ENCODE measurements at regions not wholly inside any gene's neighbourhood (a gene's known extent, or its start where the extent isn't known, plus 50 kb on each side); places are given as distances from the start of the nearest gene placed in this dataset.
"Not testable (repeated sequence)": the region's sequence is repeated elsewhere in the genome, so short reads cannot be mapped to it uniquely, and the experiment has no call there.

DNA sequence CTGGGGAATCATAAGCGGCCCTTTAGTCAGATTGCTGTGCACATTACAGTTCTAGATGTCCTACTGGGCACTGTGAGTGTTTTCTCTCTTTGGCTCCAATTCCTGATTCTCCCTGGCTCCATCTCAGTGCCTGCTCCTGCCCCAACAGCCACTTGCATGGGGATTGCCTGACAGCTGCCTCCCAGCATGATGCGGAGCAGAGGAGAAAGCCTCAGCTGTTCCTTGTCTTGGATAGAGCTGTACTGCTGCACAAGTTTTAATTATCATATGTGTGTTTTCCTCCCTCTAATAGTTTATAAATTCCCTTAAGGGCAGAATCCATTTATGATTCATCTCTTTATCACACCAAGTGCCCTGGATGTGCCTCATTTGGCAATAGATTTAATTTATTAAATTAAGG lies 285.8 kb upstream of the COBL start:
- H3K4me3 ChIP-seq (replicated peaks; ENCODE audit: low read depth, low read length) = no peak overlapping the region
- DNase-seq (ENCODE audit: low read depth) = no peak
- TF ChIP-seq, protein P1, sequence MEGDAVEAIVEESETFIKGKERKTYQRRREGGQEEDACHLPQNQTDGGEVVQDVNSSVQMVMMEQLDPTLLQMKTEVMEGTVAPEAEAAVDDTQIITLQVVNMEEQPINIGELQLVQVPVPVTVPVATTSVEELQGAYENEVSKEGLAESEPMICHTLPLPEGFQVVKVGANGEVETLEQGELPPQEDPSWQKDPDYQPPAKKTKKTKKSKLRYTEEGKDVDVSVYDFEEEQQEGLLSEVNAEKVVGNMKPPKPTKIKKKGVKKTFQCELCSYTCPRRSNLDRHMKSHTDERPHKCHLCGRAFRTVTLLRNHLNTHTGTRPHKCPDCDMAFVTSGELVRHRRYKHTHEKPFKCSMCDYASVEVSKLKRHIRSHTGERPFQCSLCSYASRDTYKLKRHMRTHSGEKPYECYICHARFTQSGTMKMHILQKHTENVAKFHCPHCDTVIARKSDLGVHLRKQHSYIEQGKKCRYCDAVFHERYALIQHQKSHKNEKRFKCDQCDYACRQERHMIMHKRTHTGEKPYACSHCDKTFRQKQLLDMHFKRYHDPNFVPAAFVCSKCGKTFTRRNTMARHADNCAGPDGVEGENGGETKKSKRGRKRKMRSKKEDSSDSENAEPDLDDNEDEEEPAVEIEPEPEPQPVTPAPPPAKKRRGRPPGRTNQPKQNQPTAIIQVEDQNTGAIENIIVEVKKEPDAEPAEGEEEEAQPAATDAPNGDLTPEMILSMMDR (IDR thresholded peaks at IDR 0.05; ENCODE audit: low read length, missing control alignments) = no peak

DNA sequence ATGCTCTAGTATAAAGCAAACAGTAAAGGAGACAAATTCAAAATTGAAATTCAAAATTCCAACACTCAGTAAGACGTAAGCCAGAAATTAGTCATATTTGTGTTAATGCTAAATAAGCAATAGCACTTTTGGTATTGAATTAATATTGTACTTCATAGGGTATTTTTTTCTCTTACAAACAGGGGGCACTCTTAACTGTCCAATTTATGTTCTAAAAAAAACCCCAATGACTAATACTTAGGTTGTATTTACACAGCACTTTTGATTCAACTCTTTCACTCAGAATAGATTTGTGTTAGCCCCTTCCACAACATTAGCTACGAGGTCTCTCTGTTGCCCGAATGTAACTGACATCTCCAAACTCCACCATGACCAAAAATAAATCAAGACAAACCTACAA lies 284.9 kb upstream of the COBL start:
- TF ChIP-seq, protein P1 (IDR thresholded peaks at IDR 0.05; ENCODE audit: low read length, missing control alignments) = no peak
- H3K4me3 ChIP-seq (replicated peaks; ENCODE audit: low read depth, low read length) = no peak overlapping the region
- DNase-seq (ENCODE audit: low read depth) = no peak

DNA sequence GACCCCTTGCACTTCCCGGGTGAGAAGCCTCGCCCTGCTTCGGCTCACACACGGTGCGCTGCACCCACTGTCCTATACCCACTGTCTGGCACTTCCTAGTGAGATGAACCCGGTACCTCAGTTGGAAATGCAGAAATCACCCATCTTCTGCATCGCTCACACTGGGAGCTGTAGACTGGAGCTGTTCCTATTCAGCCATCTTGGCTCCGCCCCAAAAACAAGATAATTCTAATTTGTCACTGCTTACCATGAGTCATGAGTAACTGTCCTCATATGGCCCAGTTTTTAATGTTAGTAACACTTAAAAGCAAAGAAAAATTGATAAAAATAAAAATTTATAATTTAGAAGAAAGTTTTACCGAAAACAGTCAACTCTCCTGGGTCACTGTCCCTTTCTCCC lies 283.3 kb upstream of the COBL start:
- H3K4me3 ChIP-seq (replicated peaks; ENCODE audit: low read depth, low read length); DNase-seq (ENCODE audit: low read depth): not testable (repeated sequence)

DNA sequence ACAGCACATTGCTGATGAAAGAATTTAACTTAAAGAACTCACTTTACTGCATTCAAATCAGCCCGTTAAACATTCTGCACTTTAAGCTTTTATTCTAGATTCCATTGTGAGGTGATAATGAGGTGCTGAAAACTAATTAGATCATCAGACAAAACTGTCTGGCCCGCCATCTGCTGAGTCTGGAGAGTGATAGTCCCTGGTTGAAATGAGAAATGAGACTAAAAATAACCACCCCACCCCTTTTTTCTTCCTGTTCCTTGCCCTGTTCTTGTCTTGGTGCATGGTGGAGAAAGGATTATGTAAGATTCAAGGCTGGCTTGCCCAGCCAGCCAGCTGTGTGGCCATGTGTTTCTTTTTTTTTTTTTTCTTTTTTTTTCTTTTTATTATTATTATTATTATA lies 277.0 kb upstream of the COBL start:
- H3K4me3 ChIP-seq (replicated peaks; ENCODE audit: low read depth, low read length) = no peak overlapping the region
- TF ChIP-seq, protein P1 (IDR thresholded peaks at IDR 0.05; ENCODE audit: low read length, missing control alignments) = no peak
- no peak for DNase-seq (ENCODE audit: low read depth)

DNA sequence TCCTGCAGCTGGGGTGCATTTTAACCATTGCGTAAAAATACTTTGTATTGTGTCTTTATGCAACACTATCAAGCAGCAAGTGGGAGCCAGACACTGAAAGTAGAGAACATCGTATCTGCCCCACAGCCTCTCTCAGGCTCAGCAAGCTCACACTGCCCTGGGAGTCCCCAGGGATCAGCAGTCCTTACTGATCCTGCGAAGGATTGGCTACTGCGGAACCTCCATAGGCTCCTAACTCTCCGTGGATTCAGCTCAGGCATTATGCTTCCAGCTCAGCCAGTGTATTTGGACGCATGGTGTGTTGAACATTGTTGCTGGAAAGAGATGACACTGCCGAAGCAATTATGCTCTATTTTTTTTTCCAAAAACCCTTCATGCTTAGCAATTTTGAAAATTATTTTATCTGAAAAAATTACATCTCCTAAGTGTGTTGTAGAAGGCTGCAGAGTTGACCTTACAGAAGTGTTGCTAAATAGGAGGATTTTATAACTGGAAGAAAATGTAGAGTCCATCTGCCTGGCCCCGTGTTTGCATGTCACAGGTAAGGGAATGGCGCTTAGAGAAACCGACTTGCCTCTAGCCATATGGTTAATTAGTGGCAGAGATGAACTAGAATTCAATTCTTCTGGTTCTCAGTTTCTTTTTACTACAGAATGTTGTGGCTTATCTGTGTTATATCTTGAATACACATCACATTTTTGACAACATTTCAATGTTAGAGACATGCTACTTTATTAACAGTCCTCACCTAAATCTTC lies 276.4 kb upstream of the COBL start:
- DNase-seq (ENCODE audit: low read depth) = no peak
- no peak overlapping the region for H3K4me3 ChIP-seq (replicated peaks; ENCODE audit: low read depth, low read length)
- TF ChIP-seq, protein P1 (IDR thresholded peaks at IDR 0.05; ENCODE audit: low read length, missing control alignments) = no peak

DNA sequence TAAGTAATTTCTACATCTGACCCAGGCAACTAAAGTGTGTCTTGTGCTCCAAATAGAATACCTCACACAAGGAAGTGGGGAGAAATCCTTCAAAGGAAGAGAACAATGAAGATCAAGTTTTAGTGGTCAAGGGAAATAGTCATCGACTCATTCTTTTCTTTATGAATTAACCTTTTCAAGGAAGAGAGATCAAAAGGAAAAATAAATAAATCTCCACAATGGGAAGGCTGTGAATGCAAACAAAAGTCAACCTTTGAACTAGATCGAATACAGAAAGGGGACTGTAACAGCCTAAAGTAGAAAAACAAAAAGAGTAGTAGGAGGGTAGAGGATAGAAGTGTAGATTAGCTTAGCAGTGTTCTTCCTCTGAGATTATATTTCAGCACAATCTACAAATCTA lies 274.6 kb upstream of the COBL start:
- no peak overlapping the region for H3K4me3 ChIP-seq (replicated peaks; ENCODE audit: low read depth, low read length)
- no peak for DNase-seq (ENCODE audit: low read depth)
- TF ChIP-seq, protein P1 (IDR thresholded peaks at IDR 0.05; ENCODE audit: low read length, missing control alignments) = no peak

DNA sequence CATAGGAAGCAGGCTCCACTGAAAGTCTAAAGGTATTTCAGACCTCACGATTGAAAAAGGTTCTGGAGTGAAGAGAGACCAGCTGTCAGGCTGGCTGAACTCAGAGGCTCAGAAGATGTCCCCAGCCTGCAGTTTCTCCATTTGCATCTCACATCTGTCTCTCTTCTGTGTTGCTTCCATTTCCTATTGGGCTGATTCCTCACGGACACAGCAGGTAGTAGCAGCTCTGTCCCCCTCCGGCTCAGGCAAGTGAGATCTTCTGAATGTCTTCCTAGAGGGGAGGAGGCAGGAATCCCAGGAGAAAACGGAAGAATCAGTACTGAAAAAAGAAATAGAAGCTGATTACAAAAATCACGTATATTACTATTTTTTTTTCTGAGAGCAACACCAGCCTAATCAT lies 274.1 kb upstream of the COBL start:
- no peak for DNase-seq (ENCODE audit: low read depth)
- H3K4me3 ChIP-seq (replicated peaks; ENCODE audit: low read depth, low read length) = no peak overlapping the region
- TF ChIP-seq, protein P1 (IDR thresholded peaks at IDR 0.05; ENCODE audit: low read length, missing control alignments) = no peak
